HEK293T (cell line): ENCODE measurements at regions not wholly inside any gene's neighbourhood (a gene's known extent, or its start where the extent isn't known, plus 50 kb on each side); places are given as distances from the start of the nearest gene placed in this dataset.

Source experiments
- CTCF ChIA-PET: fragments of 350-600 bp; formaldehyde crosslinking; extraction: SDS; loops from one replicate; lab custom pipeline; 2021; ENCODE audit warnings: antibody characterized with exemption, inconsistent platforms; lab: Yijun Ruan, JAX
- POLR2A ChIA-PET: fragments of 350-600 bp; formaldehyde crosslinking; extraction: SDS; loops from one replicate; lab custom pipeline; 2020; ENCODE audit warnings: antibody characterized with exemption, inconsistent platforms; lab: Yijun Ruan, JAX
- DNase-seq: peaks from one replicate; pipeline ENCODE4 v3.0.0; 2012; ENCODE audit warnings: mixed read lengths; ENCODE audit errors: extremely low spot score
- ARNT ChIP-seq: fragments of 450-650 bp; IDR thresholded peaks from 2 replicates; pipeline ENCODE4 v1.6.1; 2017; ENCODE audit warnings: mild to moderate bottlenecking
- BHLHE40 ChIP-seq: fragments of 450-650 bp; IDR thresholded peaks from 2 replicates; pipeline ENCODE4 v1.6.1; 2016; ENCODE audit warnings: mild to moderate bottlenecking, moderate library complexity, borderline replicate concordance
- CTBP1 ChIP-seq: fragments of 450-650 bp; IDR thresholded peaks from 2 replicates; pipeline ENCODE4 v1.6.1; 2016; ENCODE audit warnings: borderline replicate concordance
- ELF4 ChIP-seq: fragments of 450-650 bp; IDR thresholded peaks from 2 replicates; pipeline ENCODE4 v1.6.1; 2017; ENCODE audit warnings: antibody characterized with exemption
- FOXA1 ChIP-seq: fragments of 450-650 bp; IDR thresholded peaks from 2 replicates; pipeline ENCODE4 v1.6.1; 2016; ENCODE audit warnings: mild to moderate bottlenecking
- FOXK2 ChIP-seq: fragments of 450-650 bp; IDR thresholded peaks from 2 replicates; pipeline ENCODE4 v1.6.1; 2016; ENCODE audit warnings: mild to moderate bottlenecking
- FOXM1 ChIP-seq: fragments of 450-650 bp; IDR thresholded peaks from 2 replicates; pipeline ENCODE4 v1.6.1; 2017; ENCODE audit warnings: mild to moderate bottlenecking, borderline replicate concordance
- HDGF ChIP-seq: fragments of 450-650 bp; IDR thresholded peaks from 2 replicates; pipeline ENCODE4 v1.6.1; 2017; ENCODE audit warnings: antibody characterized with exemption, borderline replicate concordance
- L3MBTL2 ChIP-seq: fragments of 450-650 bp; conservative IDR thresholded peaks from 2 replicates; pipeline ENCODE4 v1.6.1; 2016; ENCODE audit warnings: mild to moderate bottlenecking
- LEF1 ChIP-seq: fragments of 450-650 bp; IDR thresholded peaks from 2 replicates; pipeline ENCODE4 v1.6.1; 2017; ENCODE audit warnings: mild to moderate bottlenecking, borderline replicate concordance
- NFRKB ChIP-seq: fragments of 450-650 bp; IDR thresholded peaks from 2 replicates; pipeline ENCODE4 v1.6.1; 2016; ENCODE audit warnings: mild to moderate bottlenecking, moderate library complexity
- PKNOX1 ChIP-seq: fragments of 450-650 bp; IDR thresholded peaks from 2 replicates; pipeline ENCODE4 v1.6.1; 2016
- SP1 ChIP-seq: fragments of 450-650 bp; IDR thresholded peaks from 2 replicates; pipeline ENCODE4 v1.6.1; 2017
- SUZ12 ChIP-seq: fragments of 450-650 bp; IDR thresholded peaks from 2 replicates; pipeline ENCODE4 v1.6.1; 2016; ENCODE audit warnings: mild to moderate bottlenecking
- TARDBP ChIP-seq: fragments of 450-650 bp; IDR thresholded peaks from 2 replicates; pipeline ENCODE4 v1.6.1; 2016
- ZNF384 ChIP-seq: fragments of 450-650 bp; IDR thresholded peaks from 2 replicates; pipeline ENCODE4 v1.6.1; 2016

DNA sequence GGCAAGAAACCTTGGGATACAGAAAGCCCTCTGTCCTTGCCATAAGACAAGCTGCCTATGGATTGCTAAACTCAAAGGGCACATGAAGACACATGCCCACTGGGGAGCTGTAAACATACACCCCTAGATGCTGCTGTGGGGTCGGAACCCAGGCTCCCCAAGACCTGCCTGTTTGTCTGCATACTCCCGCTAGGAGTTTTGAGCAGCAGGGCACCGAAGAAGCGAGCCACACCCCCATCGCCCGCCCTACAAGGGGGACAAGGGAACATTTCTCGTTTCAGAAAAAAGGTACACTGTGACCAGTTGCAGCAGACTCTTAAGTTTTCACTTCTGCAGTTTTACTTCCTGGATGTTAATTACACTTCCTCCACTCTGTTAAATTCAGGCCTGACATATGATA is 680.2 kb upstream of the GHITM start:
- no peak for DNase-seq
- TF ChIP-seq PKNOX1: no peak
- TF ChIP-seq FOXA1: no peak
- TF ChIP-seq FOXM1: no peak
- TF ChIP-seq BHLHE40: no peak
- no peak for TF ChIP-seq ELF4
- no peak for TF ChIP-seq CTBP1
- no peak for TF ChIP-seq SP1
- ChIA-PET POLR2A (no interaction called here), CTCF (no interaction called here)

GRCh38 chr10:83469728-83470331 is 669.5 kb upstream of the GHITM start:
- DNase-seq: no peak
- ChIA-PET POLR2A (no interaction called here), CTCF (no interaction called here)
- peak; percentile 55 for TF ChIP-seq PKNOX1
- no peak for TF ChIP-seq TARDBP

DNA sequence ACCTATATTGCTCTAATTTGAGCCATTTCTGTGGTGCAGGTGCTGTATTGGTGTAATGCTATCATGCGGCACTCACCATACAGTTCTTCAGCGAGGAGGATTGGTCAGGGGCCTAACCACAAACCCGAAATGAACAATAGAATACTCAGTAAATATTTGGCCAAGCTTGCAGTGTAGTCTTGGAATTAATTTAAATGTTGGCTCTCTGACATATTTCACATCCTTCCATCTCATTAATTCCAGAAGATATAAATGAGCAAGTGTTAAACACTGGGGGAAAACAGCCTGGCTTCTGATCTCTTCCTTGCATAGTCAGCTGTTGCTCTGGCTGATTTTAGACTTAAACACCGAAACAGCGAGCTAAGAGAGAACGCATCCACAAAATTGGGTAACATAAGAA is 663.1 kb upstream of the GHITM start:
- ChIA-PET POLR2A (no interaction called here), CTCF (no interaction called here)
- TF ChIP-seq SP1: no peak
- no peak for TF ChIP-seq ARNT
- no peak for TF ChIP-seq NFRKB
- TF ChIP-seq LEF1: no peak
- no peak for TF ChIP-seq BHLHE40
- no peak for TF ChIP-seq PKNOX1
- TF ChIP-seq FOXK2: no peak
- no peak for TF ChIP-seq HDGF
- TF ChIP-seq TARDBP: no peak
- no peak for TF ChIP-seq L3MBTL2
- TF ChIP-seq ELF4: no peak
- TF ChIP-seq FOXA1: no peak
- TF ChIP-seq FOXM1: no peak
- no peak for TF ChIP-seq SUZ12
- TF ChIP-seq CTBP1: no peak
- no peak for TF ChIP-seq ZNF384
- no peak for DNase-seq

DNA sequence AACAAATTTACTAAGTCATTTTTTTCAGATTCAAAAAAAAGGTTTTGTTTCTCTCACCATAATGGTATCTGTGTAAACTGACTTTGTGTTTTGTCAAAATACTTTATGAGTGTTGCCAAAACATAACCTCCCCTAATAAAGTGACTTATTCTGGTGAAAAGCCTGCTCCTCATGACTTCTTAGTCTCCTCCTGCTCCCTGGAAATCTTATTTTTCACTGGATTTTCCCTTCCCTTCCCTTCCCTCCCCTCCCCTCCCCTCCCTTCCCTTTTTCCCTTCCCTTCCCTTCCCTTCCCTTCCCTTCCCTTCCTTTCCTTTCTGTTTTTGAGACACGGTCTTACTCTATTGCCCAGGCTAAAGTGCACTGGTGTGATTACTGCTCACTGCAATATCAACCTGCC is 650.1 kb upstream of the GHITM start:
- ChIA-PET POLR2A (no interaction called here), CTCF (interaction anchor here (1.0 kb wide), 1 partner anchor 8 kb away, joined by 5 read pairs; no protein-coding TSS in a partner anchor)
- no peak for TF ChIP-seq FOXK2
- no peak for TF ChIP-seq SUZ12
- TF ChIP-seq TARDBP: no peak
- TF ChIP-seq PKNOX1: no peak
- DNase-seq: no peak

GRCh38 chr10:83492004-83492403 is 647.3 kb upstream of the GHITM start:
- CTCF ChIA-PET: no interaction called here
- no peak for TF ChIP-seq SP1
- POLR2A ChIA-PET: no interaction called here
- DNase-seq: no peak

GRCh38 chr10:83512681-83513080 is 626.6 kb upstream of the GHITM start:
- ChIA-PET POLR2A (no interaction called here), CTCF (no interaction called here)
- DNase-seq: no peak
- no peak for TF ChIP-seq FOXA1
- no peak for TF ChIP-seq BHLHE40

DNA sequence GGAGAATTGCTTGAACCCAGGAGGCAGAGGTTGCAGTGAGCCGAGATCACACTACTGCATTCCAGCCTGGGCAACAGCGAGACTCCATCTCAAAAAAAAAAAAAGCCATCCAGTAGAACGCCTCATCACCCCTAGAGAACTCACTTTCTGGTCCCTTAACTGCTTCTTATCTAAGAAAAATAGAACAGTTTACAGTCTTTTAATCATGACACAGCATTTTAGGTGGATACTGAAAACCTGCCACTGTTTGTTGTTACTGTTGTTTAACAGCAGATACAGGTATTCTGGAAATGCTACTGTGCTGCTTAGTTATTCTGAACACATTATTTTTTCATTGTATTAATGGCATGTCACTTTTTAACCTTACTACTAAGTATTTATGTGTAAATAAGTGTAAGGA is 624.3 kb upstream of the GHITM start:
- TF ChIP-seq HDGF (no peak), ZNF384 (no peak), L3MBTL2 (no peak), PKNOX1 (no peak), TARDBP (no peak), SUZ12 (no peak), SP1 (no peak), FOXA1 (no peak), ARNT (no peak), LEF1 (no peak), FOXK2 (no peak), BHLHE40 (no peak)
- ChIA-PET POLR2A (no interaction called here), CTCF (no interaction called here)
- no peak for DNase-seq
